Iris pigment epithelial cell (primary cell): ENCODE measurements at regions not wholly inside any gene's neighbourhood (a gene's known extent, or its start where the extent isn't known, plus 50 kb on each side); places are given as distances from the start of the nearest gene placed in this dataset.

ENCODE experiments used
- DNase-seq: peaks from one replicate; pipeline ENCODE4 v3.0.0-alpha.2; 2011; ENCODE audit warnings: low read depth

DNA sequence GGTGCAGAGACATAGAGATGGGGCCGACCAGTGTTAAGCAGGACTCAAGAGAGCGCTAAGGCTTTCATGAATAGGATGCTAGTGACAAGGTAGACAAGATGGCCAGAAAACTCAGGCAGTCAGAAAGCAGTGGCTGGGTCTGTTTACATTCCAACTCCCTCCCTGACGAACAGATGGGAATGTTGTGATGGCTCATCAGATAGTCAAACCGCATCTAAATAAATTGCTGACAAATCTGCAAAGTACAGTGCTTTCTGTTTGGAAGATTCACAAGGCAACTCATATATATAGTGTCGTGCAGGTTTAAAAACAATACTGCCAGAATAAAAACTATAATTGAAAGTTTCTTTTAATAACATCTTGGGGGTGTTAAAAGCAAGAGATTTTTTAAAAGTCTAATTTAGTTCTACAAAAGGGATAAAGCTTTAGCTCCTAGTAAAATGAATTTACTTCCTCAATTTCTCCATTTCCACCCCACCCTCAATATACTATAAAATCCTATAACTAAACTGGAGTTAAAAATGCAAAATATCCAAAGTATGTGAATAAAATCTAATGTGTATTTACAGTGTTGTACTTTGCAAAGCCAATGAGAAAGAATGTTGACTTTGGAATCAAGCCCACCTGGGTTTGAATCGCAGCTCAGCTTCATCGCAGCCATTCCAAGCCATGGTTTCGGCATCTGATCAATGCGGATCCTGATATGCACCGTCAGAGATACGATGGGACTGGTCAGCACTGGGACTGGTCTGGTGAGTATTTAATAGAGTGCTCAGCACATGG is 247.3 kb upstream of the PDE10A start:
- DNase-seq = peak; percentile 61

DNA sequence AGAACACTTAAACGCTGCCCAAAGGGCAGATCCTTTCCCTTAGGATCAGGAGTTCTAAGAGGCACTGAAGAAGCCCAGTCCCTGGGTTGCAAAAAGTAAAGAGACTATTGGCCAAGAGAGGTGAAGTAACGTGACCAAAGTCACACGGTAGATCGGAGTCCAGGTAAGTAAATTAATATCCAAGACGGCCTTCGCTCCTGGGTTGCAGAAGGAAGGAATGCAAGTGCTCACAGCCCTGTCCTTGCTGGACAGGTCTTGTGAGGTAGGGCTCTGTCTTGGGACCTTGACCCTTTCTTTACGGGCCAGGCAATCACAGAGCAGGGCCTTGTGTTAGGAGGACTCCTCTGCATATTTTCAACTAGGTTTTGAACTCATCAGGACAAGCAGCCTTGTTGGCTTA is 243.7 kb upstream of the PDE10A start:
- DNase-seq = no peak

DNA sequence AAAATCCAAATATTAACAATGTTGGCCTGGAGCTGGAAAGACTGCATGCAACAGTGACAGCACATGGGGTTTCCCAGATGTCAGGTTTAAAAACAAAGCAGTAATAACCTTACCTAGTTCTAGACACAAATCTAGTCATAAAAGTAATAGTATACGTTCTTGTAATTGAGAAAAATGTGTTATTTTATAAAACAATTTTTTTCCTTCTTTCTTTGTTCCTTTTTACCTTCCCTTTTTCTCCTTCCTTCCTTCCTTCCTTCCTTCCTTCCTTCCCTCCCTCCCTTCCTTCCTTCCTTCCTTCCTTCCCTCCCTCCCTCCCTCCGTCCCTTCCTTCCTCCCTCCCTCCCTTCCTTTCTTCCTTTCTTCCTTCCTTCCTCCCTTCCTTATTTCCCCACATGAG is 242.7 kb upstream of the PDE10A start:
- DNase-seq = no peak

DNA sequence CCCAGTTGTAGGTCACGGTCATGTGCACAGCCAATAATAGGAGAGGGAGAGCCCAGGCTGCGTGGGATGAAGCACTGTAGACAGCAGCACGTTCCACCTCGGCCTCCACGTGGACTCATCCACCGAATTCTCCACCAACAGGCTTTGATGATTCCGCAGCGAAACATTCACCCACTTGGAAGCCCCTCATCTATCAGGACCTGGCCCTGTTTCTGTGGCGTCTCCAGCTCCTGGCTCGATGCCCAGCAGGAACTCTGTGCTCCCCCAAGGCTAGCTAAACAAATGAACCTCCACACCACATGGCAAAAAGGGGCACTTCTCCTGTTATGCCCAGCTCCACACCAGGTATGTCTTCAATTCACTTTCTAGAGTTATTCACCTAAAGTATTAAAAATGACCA is 237.9 kb upstream of the PDE10A start:
- DNase-seq = no peak

DNA sequence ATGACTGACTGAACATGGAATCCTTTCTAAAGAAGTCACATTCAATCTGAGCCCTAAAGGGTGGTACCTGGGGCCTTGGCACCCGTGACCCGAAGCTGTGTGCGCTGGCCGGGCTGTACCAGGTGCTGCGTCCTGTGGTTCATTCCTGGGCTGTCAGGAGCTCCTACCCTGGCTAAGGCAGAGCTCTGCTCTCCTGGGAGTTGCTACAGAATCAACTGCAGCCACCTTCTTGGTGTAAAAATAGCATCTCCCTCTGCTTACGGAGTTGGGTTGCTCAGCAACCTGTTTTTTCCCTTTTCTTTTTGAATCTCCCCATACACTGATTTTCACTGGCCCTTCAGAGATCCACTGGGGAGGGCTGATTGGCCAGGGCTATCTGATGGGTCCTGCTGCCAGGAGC is 236.6 kb upstream of the PDE10A start:
- DNase-seq = no peak

DNA sequence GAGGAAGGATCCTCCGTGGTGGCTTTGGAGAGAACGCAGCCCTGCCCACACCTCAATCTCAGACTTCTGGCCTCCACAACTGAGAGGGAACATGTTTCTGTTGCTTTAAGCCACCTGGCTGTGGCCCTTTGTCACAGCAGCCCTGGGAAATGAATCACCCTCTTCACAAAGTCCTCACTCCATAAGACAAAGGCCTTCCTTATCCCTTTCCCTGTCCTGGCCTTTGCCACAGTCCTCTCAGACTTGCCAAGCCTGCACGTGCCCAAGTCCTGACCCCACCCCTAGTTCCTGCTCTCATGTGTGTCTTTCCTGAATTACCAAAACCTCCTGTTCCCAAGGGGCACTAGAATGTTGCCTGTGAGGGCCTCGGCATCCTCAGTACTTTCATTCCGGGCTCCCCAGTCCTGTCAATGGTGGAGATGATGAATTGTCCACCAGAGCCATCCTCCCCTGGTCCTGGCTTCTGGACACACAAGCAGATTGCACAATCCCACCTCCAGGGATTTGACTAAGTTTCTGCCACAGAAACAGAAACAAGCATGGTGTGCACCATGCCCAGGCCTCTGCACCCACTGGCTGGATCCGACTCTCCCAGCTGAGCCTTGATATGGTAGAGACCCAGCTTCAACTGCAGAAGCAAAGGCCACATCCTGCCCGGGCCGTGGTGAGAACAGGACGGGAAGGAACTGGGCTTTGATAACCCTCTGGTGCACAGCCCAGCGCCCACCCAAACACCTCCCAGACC is 232.6 kb upstream of the PDE10A start:
- DNase-seq = no peak

DNA sequence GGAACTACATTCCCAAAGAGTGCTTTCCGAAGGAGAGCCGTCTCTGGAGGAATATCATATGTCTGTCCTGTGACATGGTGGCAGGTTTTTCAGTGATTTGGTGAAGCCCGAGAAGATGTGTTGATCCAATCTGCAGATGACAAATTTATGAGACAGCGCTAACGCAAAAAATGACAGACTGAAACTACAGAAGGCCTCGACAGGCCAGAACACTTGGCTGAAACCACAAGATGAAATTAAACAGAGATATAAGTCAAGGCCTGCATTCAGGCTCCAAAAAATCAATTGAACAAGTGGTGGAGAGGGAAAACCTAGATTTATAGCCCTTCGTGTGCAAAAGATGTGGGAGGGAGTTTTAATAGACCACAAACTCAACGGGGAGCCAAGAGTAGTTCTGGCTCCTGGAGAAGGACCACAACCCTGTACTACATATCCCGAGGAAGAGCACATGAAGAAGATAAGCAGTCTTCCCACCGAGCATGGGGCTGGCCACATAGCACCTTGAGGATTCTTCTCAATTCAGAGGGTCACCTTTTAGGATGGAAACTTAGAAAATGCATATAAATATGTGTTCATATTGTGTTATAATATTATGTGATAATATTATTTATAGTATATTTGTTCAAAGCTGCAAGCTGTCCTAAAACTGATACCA is 231.3 kb upstream of the PDE10A start:
- no peak for DNase-seq

DNA sequence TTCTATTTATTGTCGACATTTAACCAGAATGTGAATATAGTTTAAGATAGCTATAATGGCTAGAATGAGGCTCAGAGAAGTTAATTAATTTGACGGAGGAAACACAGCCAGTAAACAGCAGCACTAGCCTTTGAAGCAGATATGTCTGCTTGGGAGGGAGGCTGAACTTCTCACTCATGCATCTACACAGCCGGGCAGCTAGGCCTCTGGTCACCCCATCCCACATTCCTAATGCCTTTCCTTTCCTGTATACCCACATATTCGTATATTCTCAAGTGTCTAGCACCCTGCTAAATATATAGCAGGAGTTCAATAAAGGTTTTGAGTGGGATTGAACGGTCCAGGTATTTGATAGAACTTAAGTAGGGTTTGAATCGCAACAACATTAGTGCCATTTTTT is 230.4 kb upstream of the PDE10A start:
- DNase-seq = no peak

DNA sequence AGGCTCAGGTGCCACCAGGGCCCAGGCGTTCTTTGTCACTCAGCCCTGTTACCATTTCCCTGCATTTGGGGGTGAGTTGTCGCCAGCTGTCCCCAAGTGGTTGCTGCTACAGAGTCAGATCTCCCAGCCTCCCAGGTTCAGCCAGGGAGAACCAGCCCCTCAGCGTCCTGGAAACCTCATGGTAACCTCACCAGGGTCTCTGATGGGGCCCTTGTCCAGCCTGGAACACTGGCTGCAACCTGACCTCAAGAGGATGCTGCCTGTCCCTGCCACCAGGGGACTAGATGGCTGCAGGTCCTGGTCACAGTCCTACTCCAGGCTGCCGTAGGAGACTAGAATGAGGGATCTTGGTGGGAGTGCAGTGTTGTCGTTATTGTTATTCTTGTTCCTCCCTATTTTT is 228.3 kb upstream of the PDE10A start:
- no peak for DNase-seq

DNA sequence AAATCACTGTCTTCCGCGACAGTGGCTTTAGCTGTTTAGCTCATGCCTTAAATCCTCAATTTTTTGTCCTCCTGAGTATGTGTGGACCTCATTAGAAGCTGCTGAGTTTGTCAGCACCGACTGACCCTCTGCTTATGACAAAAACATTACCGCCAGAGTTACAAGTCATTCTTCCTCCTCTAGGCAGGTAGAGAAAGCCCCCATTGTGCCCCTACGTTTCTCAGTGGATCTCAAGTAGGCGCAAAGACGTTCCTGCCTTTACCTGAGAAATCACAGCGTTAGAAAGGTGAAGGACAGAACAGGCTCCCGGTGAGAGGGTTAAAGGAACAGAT is 227.3 kb upstream of the PDE10A start:
- no peak for DNase-seq

DNA sequence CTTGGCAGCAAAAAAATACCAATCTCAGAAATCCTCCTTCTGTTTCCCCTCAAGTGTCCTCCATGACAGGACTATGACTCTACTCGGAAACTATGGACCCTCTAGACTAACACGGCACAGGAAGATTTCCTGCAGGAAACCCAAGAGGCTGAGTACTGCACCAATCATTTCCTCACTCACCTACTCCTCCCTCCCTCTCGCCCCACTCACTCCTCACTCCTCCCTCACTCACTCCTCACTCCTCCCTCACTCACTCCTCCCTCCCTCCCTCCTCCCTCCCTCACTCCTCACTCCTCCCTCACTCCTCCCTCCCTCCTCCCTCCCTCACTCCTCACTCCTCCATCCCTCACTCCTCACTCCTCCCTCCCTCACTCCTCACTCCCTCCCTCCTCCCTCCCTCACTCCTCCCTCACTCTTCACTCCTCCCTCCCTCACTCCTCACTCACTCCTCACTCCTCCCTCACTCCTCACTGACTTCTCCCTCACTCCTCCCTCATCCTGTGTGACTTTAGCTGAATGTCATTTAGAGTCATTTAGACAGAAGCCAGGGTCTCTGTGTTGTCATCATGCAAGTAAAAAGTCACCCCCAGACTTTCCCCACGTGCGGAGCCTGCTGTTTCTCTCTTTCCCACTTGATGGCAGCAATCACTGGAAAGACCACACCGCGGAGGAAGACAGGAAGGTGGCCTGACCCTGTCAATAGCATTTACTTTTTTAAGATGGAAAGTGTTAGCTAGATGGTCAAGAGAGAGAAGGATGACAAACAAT is 226.8 kb upstream of the PDE10A start:
- peak; percentile 59 for DNase-seq

DNA sequence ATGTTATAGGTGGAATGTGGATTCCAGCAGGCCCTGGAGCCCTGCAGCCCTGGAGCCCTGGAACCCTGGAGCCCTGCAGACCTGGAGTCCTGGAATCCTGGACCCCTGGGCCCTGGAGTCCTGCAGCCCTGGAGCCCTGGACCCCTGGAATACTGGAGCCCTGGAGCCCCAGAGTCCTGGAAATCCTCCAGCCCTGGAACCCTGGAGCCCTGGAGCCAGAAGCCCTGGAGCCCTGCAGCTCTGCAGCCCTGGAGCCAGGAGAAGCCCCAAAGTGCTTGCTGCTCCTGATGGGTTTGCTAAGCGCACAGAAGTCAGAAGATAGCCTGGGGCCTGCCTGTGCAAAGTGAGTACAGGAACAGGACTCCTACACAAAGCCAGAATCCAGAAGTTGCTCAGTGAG is 223.1 kb upstream of the PDE10A start:
- no peak for DNase-seq

DNA sequence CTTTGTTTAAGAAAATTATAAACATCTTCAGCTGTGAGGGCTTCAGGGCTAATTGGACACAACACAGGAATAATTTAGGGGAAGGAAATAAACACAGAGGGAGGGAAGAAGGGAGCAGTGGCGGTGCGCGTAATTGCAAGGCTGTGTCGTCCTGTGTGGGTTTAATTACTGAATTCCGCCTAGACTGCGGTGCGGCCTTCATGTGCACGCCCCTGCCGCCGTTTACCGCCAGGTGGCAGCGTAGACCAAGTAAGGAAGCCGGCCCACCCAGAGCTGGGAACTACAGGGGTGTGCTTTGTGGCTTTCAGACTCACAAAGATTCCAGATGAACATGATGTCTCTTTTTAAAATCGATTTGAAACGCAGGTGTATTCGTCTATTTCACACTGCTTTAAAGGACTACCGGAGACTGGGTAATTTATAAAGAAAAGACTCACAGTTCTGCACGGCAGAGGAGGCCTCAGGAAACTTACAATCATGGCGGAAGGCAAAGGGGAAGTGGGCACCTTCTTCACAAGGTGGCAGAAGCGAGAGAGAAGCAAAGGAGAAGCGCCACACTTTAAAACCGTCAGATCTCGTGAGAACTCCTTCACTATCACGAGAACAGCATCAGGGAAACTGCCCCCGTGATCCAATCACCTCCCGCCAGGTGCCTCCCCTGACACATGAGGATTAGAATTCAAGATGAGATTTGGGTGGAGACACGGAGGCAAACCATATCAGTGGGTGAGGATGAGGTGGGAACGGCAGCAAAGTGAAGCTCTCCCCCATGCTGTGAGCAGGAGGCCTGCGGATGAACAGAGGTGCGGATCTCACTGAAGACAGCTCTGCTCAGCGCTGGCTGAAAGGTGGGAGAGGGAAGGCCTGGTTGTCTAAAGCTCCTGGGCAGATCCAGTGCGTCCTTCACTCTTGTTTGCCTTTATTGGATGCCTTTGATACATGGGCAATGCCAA is 222.0 kb upstream of the PDE10A start:
- peak; percentile 65 for DNase-seq

DNA sequence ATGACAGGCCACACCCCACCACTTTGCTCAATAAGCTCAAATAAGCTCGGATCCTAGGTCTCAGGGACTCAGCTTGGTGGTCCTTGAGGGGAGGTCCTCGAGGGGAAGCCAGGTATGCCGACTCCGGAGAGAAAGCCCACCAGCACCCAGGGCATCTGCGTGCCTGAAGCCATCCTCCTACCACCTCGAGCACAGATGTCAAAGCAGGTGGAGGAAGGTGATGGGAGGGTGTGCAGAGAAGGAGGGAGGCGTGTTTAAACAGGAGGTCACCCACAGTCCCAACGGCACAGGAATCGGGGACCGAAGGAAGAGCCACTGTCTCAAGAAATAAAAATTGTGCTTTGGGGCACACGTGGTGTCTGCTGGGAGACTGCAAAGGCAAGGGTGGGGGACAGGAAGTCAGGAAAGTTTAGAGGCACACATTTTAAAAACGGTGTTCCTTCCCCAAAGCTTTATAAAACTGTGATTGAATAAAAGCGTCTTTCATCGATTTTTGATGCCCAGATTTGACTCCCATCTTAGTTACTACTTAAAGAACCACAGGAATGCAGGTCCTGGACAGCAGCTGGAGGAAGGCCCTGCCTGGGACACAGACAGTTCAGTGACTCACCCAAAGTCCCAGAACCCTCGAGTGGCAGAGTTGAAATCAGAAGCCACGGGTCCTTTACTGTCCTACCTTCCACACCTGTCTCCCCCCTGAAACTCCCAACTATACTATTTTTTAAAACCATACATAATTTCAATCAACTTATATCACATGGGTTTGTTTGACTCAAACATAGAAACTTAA is 221.0 kb upstream of the PDE10A start:
- DNase-seq = peak; percentile 24

DNA sequence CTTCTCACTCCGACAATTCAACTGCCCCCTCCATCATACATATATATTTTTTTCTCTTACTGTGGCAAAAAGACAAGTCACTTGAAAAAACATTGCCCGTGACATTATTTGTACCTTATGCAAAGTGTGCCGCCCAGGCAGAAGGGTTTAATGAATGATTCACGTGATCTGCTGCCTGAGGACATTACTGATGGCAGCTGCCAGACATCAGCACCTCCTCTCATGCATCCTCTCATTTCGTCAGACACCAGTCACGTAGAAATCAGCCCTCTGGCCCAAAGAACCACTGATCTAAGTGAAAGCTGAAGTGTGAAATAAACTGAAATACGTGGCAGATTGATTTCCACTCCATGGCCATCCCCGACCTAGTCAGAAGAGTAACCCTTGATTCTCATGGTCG is 218.8 kb upstream of the PDE10A start:
- no peak for DNase-seq

DNA sequence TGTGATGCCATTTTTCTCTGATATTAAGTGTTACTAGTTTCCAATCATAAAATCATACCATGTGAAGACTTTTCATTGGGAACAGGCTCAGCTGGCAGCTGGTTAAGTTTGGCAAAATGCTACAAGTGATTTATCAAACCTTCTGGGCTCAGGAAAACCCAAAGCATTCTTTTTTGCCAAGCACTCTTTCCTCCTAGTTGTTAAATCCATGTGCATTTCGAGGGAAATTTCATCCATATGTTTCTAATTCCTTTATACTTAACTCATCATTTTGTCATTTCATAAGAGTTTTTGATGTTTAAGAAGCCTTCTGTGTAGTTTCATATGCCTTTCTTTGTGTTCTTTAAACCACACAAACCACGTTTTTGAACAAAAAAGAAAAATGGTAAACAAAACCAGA is 217.6 kb upstream of the PDE10A start:
- DNase-seq = no peak

DNA sequence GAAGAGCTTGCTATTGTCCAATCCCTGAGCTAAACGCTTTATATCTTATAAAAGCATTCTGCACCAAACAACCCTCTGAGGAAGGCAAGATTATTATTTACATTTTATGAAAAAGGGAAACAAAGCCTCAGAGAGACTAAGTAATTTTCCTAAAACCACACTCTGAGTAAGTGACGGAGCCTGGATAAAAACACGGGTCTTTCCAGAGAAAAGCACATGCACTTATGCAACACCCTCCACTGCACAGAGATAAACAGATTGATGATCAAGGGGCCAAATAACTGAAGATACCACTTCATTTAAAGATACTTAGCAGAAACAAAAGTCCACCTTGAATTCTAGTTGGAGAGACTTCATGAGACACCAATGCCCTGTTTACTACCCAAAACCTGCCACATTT is 214.7 kb upstream of the PDE10A start:
- DNase-seq = no peak

DNA sequence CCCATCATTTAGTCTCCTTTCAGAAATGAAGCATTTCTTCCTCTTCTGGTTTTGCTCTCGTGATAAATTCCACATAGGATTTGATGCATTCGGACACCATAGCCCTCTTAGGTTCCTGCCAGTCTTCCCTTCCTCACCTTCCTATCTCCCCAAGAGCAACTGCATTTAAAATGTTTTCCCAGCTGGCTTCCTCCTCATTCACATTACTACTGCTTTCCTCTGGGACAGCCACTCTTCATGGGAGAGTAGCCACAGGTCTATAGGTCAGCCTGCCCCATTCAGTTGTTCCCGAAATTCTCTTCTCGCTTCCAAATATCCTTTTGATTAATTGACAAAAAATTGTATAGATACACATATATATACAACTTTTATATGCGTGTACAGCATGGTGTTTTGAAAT is 214.2 kb upstream of the PDE10A start:
- no peak for DNase-seq

DNA sequence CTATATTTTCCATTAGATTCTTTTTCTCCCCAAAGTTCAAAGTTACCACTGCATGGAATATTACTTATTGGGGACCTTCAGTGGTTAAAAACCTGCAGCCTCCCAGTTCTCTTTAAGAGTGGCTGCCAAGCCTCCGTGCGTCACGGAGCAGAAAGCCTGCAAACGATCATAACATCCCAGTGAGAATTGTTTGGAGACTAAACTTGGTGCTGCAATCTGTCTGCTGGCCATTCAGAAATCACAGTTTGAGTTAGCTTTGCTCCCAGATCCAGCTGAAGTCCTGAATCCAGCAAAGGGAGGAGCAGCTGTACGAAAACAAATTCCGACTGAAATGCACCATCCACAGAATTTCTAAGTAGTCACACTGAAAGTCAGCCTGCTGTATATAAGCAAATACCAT is 213.5 kb upstream of the PDE10A start:
- peak; percentile 22 for DNase-seq

DNA sequence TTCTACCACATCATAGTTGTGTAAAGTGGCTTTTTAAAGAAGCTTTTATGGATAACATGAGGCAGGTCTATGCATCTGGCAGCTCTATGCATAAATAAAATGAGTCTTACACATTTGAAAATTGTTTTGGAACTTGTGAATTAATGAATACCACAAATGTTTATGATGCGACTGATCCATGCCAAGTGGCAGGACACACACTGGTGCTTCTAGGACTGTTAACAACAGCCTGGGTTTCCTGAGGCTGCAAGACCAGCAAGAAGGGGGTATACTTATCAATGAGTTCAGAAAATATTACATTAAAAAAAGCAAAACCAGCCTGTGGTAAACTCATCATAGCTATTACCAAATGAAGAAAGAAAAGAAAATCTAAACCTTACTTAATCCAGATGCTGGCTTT is 212.9 kb upstream of the PDE10A start:
- no peak for DNase-seq

DNA sequence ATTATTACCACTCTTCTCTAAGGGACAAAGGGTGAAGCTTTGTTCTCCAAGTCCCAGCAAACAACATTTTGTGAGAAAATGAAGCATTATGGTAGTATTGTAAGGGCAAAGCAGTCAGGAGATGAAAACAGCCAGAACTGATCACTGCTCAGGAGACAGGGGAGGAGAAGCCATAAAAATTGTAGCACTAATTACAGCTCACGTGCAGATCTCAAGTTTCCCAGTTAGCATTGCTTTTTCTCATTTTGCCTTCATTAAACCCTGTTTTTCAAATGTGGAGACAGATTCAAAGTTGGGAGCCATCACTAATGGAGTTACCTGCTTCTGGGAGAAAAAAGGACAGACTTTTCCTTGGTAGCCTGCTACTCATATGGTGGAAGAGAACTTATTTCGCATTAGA is 210.9 kb upstream of the PDE10A start:
- DNase-seq = no peak
